ENCODE measurements at regions not wholly inside any gene's neighbourhood (a gene's known extent, or its start where the extent isn't known, plus 50 kb on each side); places are given as distances from the start of the nearest gene placed in this dataset.

DNA sequence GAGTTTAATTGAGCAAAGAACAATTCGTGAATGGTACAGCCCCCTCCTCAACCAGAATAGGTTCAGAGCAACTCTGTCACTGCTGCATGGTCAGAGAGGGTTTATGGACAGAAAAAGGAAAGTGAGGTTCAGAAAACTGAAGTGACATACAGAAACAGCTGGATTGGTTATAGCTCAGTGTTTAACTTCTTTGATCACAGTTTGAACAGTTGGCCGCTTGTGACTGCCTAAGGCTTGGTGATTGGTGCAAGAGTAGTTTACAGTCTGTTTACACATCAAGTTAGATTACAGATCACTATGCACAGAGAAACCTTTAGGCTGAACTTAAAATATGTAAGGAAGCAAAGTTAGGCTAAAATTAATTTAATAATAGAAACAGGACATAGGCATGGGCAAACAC is 459.2 kb downstream of the KCNJ3 start:
- Histone ChIP-seq H3K36me3 (no peaks in the 10 kb centered on the region), H3K27me3 (ENCODE audit: low read depth) (no peaks in the 10 kb centered on the region), H3K27ac (replicated peaks) (no peak overlapping the region), H3K4me1 (no peaks in the 10 kb centered on the region), H3K9me3 (replicated peaks) (peaks cover 4% of the 10 kb centered on the region), H3K4me3 (no peak overlapping the region)
- TF ChIP-seq, protein P1, sequence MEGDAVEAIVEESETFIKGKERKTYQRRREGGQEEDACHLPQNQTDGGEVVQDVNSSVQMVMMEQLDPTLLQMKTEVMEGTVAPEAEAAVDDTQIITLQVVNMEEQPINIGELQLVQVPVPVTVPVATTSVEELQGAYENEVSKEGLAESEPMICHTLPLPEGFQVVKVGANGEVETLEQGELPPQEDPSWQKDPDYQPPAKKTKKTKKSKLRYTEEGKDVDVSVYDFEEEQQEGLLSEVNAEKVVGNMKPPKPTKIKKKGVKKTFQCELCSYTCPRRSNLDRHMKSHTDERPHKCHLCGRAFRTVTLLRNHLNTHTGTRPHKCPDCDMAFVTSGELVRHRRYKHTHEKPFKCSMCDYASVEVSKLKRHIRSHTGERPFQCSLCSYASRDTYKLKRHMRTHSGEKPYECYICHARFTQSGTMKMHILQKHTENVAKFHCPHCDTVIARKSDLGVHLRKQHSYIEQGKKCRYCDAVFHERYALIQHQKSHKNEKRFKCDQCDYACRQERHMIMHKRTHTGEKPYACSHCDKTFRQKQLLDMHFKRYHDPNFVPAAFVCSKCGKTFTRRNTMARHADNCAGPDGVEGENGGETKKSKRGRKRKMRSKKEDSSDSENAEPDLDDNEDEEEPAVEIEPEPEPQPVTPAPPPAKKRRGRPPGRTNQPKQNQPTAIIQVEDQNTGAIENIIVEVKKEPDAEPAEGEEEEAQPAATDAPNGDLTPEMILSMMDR (IDR thresholded peaks at IDR 0.05; ENCODE audit: borderline replicate concordance) = no peak
- no peak for DNase-seq
- intact Hi-C loops (cut with micrococcal nuclease) = no loop called here

DNA sequence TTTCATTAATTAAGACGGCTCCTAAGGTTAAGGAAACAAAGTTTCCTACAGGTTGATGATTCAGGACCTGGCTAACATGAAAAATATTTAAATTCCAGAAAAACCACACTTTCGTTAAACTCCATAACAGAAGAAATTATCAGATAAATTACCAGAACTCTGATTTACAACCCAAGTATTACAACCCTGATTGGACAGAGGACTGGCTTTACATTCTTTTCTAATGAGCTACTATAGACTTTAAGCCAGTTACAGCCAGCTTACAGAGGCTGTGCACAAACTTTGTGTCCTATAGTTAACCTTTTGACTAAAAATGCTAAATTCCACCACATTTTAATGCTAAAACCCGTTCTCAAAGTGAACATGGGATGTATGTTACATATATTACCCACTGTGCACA is 458.6 kb downstream of the KCNJ3 start:
- H3K4me1 ChIP-seq = no peaks in the 10 kb centered on the region
- intact Hi-C loops (cut with micrococcal nuclease) = no loop called here
- TF ChIP-seq, protein P1 (IDR thresholded peaks at IDR 0.05; ENCODE audit: borderline replicate concordance) = no peak

DNA sequence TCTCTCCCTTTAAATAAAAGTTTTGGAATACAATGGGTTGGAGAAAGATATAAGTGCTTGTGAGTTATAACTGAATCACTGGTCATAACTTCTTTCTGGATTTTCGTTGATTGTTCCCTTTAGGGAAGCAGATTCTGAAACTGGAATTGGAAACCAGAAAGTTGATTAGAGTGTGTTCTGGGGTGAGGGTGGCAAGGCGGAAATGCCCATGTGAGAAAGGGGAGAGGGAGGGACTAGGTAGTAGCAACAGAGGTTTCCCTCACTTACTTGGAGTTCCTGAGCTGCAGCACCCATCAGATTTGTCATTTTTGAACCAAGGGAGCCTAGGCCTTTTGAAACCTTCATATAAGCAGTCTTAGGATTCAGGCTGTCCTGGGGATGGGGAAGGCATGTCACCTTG is 453.4 kb downstream of the KCNJ3 start:
- TF ChIP-seq, protein P1 (IDR thresholded peaks at IDR 0.05; ENCODE audit: borderline replicate concordance) = no peak
- Histone ChIP-seq H3K4me1 (no peaks in the 10 kb centered on the region), H3K9me3 (replicated peaks) (no peaks in the 10 kb centered on the region), H3K36me3 (no peaks in the 10 kb centered on the region), H3K27me3 (ENCODE audit: low read depth) (no peaks in the 10 kb centered on the region), H3K4me3 (no peak overlapping the region), H3K27ac (replicated peaks) (no peak overlapping the region)
- no peak for DNase-seq
- intact Hi-C loops (cut with micrococcal nuclease) = no loop called here

More for the DNA sequence above, 458.6 kb downstream of the KCNJ3 start:
- Histone ChIP-seq H3K27ac (replicated peaks) (no peak overlapping the region), H3K36me3 (no peaks in the 10 kb centered on the region), H3K9me3 (replicated peaks) (peaks cover 4% of the 10 kb centered on the region), H3K27me3 (ENCODE audit: low read depth) (no peaks in the 10 kb centered on the region), H3K4me3 (no peak overlapping the region)
- no peak for DNase-seq

DNA sequence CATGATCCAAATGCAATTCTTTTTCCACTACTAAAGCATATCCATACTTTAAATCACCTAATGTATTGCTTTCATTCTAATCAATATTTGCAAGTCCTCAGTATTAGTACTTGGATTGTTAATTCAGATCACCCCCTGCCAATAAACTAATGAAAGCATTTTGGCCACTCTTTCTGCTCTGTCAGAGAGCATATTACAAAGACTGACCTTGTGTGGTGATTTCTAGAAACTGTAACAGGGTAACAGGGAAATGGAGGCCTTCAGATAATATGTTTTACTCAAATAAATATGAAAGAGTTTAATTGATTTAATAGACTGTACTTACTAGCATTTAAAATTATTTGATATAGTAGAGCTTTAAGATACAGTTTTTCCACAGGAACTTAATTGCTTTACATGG is 453.0 kb downstream of the KCNJ3 start:
- no peaks in the 10 kb centered on the region for H3K27me3 ChIP-seq (ENCODE audit: low read depth)
- H3K4me3 ChIP-seq = no peak overlapping the region
- DNase-seq = no peak
- H3K9me3 ChIP-seq (replicated peaks) = no peaks in the 10 kb centered on the region
- H3K36me3 ChIP-seq = no peaks in the 10 kb centered on the region
- TF ChIP-seq, protein P1 (IDR thresholded peaks at IDR 0.05; ENCODE audit: borderline replicate concordance) = no peak
- no peaks in the 10 kb centered on the region for H3K4me1 ChIP-seq
- H3K27ac ChIP-seq (replicated peaks) = no peak overlapping the region
- intact Hi-C loops (cut with micrococcal nuclease) = no loop called here

DNA sequence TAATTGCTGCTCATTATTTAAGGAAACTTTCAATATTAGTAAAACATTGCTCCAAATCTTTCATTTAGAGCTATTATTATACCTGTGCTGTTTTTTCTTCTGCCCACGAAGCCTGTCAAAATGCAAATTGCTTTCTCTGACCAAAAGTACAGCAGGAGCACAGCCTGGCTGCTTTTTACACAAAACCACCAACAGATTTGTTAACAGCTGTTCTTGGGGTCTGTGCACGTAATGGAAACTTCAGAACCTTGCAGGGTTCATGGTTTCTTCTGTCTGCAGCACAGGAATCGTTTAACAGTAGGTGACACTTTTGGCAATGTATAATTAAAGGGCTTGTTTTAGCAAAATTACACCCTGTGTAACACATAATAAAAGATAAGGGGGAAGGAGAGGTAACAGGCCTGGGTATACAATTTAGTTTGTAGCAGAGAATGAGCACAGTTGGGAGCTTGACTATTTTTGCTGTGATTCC is 447.3 kb downstream of the KCNJ3 start:
- TF ChIP-seq, protein P1 (IDR thresholded peaks at IDR 0.05; ENCODE audit: borderline replicate concordance) = no peak
- Histone ChIP-seq H3K4me1 (no peaks in the 10 kb centered on the region), H3K27me3 (ENCODE audit: low read depth) (no peaks in the 10 kb centered on the region), H3K9me3 (replicated peaks) (no peaks in the 10 kb centered on the region), H3K36me3 (no peaks in the 10 kb centered on the region), H3K4me3 (no peak overlapping the region), H3K27ac (replicated peaks) (no peak overlapping the region)
- intact Hi-C loops (cut with micrococcal nuclease) = no loop called here
- no peak for DNase-seq

DNA sequence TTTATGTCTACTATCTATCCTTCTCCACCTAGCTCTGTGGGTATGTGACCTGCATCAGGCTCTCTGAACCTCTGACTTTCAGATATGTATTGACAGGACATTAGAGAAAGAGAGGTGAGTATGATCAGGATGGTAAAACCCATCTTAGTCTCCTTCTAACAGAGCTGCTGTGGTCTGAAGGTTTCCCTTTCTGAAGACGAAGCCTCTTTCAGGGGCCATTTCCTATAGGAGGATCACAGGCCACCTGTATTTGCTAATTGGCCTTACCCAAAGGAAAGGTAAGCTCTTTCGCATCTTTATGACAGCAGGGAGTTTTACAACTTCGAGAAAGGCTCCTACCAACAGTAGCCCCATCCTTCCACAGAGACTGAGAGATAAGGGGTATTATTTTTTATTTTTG is 442.9 kb downstream of the KCNJ3 start:
- Histone ChIP-seq H3K4me3 (no peak overlapping the region), H3K36me3 (no peaks in the 10 kb centered on the region), H3K9me3 (replicated peaks) (no peaks in the 10 kb centered on the region), H3K27me3 (ENCODE audit: low read depth) (no peaks in the 10 kb centered on the region), H3K27ac (replicated peaks) (no peak overlapping the region), H3K4me1 (no peaks in the 10 kb centered on the region)
- TF ChIP-seq, protein P1 (IDR thresholded peaks at IDR 0.05; ENCODE audit: borderline replicate concordance) = no peak
- no peak for DNase-seq
- intact Hi-C loops (cut with micrococcal nuclease) = no loop called here

Measured in left ventricle myocardium inferior (tissue), 1 donor.